ENCODE measurements at regions not wholly inside any gene's neighbourhood (a gene's known extent, or its start where the extent isn't known, plus 50 kb on each side); places are given as distances from the start of the nearest gene placed in this dataset.
A peak's percentile ranks its signal among the peaks of the same experiment; 100 is the strongest.
"Not testable (repeated sequence)": the region's sequence is repeated elsewhere in the genome, so short reads cannot be mapped to it uniquely, and the experiment has no call there.

DNA sequence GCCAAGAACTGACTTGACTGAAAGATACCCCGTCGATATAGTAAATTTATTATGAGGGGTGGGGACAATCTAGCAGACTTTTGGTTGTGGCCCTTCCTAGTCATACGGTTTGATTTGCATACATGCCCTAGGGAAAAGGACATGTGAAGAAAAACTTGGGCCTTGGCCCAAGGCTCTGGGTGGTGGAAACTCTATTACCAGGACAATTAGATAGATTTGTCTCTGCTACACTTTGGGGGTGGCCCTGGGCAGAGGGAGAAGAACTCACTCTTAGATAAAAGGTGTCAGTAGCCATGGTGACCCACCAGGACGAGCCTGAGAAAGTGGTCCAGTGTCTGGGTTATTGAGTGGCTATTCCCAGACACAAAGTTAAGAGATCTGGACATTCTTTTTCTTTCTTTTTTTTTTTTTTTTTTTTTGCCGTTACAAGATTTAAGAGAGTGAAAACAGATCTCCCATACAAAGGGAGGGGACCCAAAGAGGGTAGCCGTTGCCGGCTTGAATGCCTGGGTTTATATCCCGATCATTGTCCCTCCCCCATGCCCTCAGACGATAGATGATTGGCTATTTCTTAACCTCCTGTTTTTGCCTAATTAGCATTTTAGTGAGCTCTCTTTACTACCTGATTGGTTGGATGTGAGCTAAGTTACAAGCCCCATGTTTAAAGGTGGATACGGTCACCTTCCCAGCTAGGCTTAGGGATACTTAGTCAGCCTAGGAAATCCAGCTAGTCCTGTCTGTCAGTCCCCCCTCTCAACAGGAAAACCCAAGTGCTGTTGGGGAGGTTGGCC, 96.4 kb upstream of the SMAD3 start:
- no peak for DNase-seq

GRCh38 chr15:66974131-66974530, 91.3 kb upstream of the SMAD3 start:
- DNase-seq: not testable (repeated sequence)

DNA sequence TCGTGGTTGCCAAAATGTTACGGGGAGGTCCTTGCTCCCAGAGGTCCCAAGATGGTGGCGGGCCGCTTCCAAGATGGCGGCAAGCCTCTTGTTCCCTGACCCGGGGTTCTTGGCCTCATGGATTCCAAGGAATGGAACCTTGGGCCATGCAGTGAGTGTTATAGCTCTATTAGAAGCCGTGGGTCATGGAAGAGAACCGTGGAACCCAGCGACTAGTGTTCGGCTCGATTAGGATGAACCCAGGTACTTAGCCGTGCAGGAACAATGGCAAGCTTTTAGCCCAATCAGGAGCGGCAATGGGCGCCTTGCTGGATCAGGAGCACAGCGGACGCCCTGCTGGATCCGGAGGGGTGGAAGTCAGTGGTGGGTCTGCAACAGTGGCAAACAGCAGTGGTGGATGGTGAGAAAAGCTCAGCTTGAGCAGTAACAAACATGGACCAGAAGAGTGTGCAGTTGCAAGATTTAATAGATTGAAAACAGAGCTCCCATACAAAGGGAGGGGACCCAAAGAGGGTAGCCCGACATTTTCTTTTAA, 89.2 kb upstream of the SMAD3 start:
- not testable (repeated sequence) for DNase-seq

- DNase-seq: not testable (repeated sequence)
These were observed 85.1 kb upstream of the SMAD3 start for GRCh38 chr15:66980326-66980725.

DNA sequence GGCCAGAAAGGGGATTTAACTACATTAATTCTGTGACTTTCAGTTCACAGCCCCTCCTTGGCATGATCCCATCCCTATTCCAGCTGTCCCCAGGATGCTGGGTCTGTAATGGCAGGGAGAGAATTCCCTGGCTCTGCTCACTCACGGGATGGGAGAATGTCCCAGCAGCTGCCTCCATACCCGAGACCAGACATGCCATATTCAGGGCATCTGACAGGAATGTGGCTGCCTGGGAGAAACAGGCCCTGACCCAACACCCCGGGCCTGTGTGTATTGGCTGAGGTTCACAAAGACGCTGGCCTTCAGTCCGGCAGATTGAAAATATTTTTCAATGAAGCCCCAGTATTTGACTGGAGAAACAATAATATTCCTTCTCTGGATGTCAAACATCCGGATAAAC, 83.6 kb upstream of the SMAD3 start:
- DNase-seq: no peak

GRCh38 chr15:66982250-66982649, 83.2 kb upstream of the SMAD3 start:
- no peak for DNase-seq

DNA sequence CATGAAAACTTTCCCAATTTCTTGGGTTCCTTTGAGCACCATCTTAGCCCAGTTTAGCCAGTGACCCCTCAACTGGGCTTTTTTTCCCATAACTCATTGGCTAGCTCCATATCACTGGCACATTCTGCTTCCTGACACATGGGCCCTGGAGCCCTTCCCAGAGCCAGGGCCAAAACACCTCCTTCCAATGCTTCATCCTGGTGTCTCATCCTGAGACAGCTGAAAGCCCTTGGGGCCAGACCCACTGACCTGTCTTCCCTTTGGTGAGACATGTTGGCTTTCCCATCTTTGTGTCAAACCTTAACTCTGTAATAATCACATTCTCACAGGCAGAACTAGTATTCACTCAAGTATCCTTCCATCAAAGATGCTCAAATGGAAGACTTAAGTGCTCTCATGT, 82.6 kb upstream of the SMAD3 start:
- DNase-seq: no peak

GRCh38 chr15:66985653-66986052, 79.7 kb upstream of the SMAD3 start:
- DNase-seq: no peak

- no peak for DNase-seq
These were observed 78.5 kb upstream of the SMAD3 start for GRCh38 chr15:66986951-66987350.

DNA sequence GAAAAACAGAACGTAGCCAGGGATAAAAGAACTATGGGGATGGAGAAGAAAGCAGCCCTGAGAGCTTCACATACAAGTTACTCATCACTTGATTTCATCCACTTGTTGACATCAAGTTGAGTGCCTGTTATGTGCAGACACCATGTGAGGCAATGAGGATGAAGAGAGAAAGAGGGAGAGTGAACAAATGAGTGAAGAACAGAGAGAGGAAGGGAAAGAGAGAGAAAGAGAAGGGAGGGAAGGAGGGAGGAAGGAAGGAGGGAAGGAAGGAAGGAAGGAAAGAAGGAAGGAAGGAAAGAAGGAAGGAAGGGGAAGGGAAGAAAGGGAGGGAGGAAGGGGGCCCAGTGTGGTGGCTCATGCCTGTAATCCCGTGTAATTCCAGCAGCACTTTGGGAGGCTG, 72.3 kb upstream of the SMAD3 start:
- no peak for DNase-seq

- DNase-seq: no peak
These were observed 71.3 kb upstream of the SMAD3 start for GRCh38 chr15:66993874-66994696.

- DNase-seq: no peak
These were observed 70.3 kb upstream of the SMAD3 start for GRCh38 chr15:66994927-66995656.

DNA sequence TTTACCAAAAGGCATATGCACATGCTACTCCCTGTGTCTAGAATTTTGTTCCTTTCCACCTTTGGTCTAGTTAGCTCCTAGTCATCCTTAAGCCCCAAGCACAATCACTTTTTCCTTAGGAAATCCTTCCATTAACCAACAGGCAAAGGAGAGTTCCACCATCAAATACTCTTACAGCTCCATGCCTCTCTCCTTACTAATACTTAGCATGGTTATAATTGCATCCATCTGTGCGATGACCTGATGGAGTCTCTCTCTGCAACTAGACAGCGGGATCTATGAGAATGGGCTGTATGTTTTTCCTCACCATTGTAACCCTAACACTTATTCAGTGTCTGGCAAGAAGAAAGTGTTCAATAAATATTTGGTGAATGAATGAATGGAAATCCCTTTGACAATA, 69.3 kb upstream of the SMAD3 start:
- DNase-seq: no peak

GRCh38 chr15:66997212-66997611, 68.2 kb upstream of the SMAD3 start:
- DNase-seq: peak; percentile 65

DNA sequence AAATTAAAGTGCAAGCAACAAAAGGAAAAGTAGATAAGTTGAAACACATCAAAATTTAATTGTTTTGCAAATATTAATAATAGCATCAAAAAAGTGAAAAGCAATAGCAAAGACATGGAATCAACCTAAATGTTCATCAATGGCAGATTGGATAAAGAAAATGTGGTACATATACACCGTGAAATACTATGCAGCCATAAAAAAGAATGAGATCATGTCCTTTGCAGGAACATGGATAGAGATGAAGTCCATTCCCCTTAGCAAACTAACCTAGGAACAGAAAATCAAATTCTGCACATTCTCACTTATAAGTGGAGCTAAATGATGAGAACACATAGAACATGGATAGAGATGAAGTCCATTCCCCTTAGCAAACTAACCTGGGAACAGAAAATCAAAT, 67.2 kb upstream of the SMAD3 start:
- not testable (repeated sequence) for DNase-seq

GRCh38 chr15:66999046-66999968, 66.1 kb upstream of the SMAD3 start:
- DNase-seq: no peak

GRCh38 chr15:67000896-67001295, 64.5 kb upstream of the SMAD3 start:
- DNase-seq: no peak

DNA sequence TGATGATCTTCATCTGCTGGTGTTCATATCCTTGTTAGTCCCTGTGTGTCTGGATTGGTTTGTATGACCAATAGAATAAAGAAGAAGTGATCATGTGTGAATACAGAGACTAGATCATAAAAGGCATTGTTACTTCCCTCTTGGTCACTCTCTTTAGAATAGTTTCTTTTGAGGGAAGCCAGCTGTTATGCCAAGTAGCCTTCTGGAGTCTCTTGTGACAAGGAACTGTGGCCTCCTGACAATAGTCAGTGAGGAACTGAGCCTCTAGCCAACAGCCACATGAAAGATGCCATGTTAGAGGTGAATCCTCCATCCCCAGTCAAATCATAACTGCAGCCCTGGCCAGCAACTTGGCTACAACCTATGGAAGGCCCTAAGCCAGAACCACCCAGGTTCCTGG, 63.0 kb upstream of the SMAD3 start:
- no peak for DNase-seq

DNA sequence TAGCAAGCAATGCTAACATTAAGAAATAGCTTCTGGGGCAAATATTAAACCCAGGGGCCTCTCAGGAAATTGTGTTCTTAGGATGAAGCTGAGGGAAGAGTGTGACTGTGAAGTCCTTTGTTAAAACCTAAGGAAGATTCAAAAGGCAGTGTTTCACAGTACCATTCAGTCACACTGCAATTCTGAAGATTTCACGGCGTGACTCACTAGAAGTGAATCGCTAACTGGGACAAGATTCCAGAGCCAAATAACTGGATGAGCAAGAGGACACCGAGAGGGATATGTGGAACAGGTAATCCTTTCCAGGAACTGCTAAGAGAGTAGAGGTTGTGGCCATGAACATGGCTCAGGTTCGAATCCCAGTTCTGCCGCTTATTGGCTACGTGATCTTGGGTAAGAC, 61.8 kb upstream of the SMAD3 start:
- DNase-seq: no peak

- no peak for DNase-seq
These were observed 61.3 kb upstream of the SMAD3 start for GRCh38 chr15:67004142-67004541.

GRCh38 chr15:67005294-67005996, 60.0 kb upstream of the SMAD3 start:
- DNase-seq: no peak

Measured in amniotic stem cell (primary cell).